Subcutaneous abdominal adipose tissue (tissue), 5 donors: ENCODE measurements at regions not wholly inside any gene's neighbourhood (a gene's known extent, or its start where the extent isn't known, plus 50 kb on each side); places are given as distances from the start of the nearest gene placed in this dataset.

Experiments used
- H3K27ac ChIP-seq: one replicate; pipeline ENCODE4 v1.7.0; 2013; ENCODE audit warnings: low read depth, mild to moderate bottlenecking, inconsistent platforms, low read length, moderate library complexity
- H3K27me3 ChIP-seq, 5 donors: one replicate each; pipeline ENCODE4 v1.7.0; 2013; ENCODE audit warnings: low read length in 5 of 5, inconsistent platforms in 1 of 5; ENCODE audit not compliant: control insufficient read depth in 5 of 5, insufficient read depth in 4 of 5
- H3K36me3 ChIP-seq, 5 donors: one replicate each; pipeline ENCODE4 v1.7.0; 2013; ENCODE audit warnings: low read length in 5 of 5; ENCODE audit not compliant: control insufficient read depth in 5 of 5, insufficient read depth in 5 of 5
- H3K4me1 ChIP-seq, 5 donors: one replicate each; pipeline ENCODE4 v1.7.0; 2013; ENCODE audit warnings: low read length in 5 of 5, mild to moderate bottlenecking in 3 of 5, moderate library complexity in 1 of 5; ENCODE audit not compliant: control insufficient read depth in 5 of 5, insufficient read depth in 5 of 5
- H3K4me3 ChIP-seq, 5 donors: one replicate each; pipeline ENCODE4 v1.7.0; 2013; ENCODE audit warnings: low read length in 5 of 5, low read depth in 1 of 5
- H3K9ac ChIP-seq, 5 donors: one replicate each; pipeline ENCODE4 v1.7.0; 2013; ENCODE audit warnings: low read length in 5 of 5, mild to moderate bottlenecking in 4 of 5, moderate library complexity in 3 of 5
- H3K9me3 ChIP-seq, 5 donors: one replicate each; pipeline ENCODE4 v1.7.0; 2013; ENCODE audit warnings: low read length in 5 of 5; ENCODE audit not compliant: control insufficient read depth in 5 of 5
- donor health status: healthy.
- donor health status: healthy.
- donor health status: healthy.
- donor health status: healthy.
- donor health status: healthy.

GRCh38 chr3:176814285-176814684, 383.0 kb downstream of the TBL1XR1 start:
- Histone ChIP-seq H3K9me3 (no peaks in the 10 kb centered on the region), H3K4me3 (no peak overlapping the region), H3K27me3 (no peaks in the 10 kb centered on the region), H3K9ac (no peak overlapping the region), H3K36me3 (no peaks in the 10 kb centered on the region), H3K4me1 (peaks cover 0 to 7% (median 6%) of the 10 kb centered on the region in 5 donors), H3K27ac (no peak overlapping the region)

- Histone ChIP-seq H3K36me3 (no peaks in the 10 kb centered on the region), H3K4me3 (no peak overlapping the region), H3K9me3 (no peaks in the 10 kb centered on the region), H3K9ac (no peak overlapping the region), H3K27ac (no peak overlapping the region), H3K27me3 (no peaks in the 10 kb centered on the region), H3K4me1 (no peaks in the 10 kb centered on the region)
These were observed 389.3 kb downstream of the TBL1XR1 start for GRCh38 chr3:176807938-176808337.

GRCh38 chr3:176799675-176800074, 397.6 kb downstream of the TBL1XR1 start:
- H3K4me1 ChIP-seq = no peaks in the 10 kb centered on the region
- H3K36me3 ChIP-seq = no peaks in the 10 kb centered on the region
- no peaks in the 10 kb centered on the region for H3K27me3 ChIP-seq
- no peak overlapping the region for H3K4me3 ChIP-seq
- no peak overlapping the region for H3K27ac ChIP-seq
- H3K9ac ChIP-seq = no peak overlapping the region
- H3K9me3 ChIP-seq = peaks cover 0 to 3% (median 0%) of the 10 kb centered on the region in 5 donors

GRCh38 chr3:176798680-176799079, 398.6 kb downstream of the TBL1XR1 start:
- H3K4me1 ChIP-seq = no peaks in the 10 kb centered on the region
- H3K4me3 ChIP-seq = no peak overlapping the region
- no peak overlapping the region for H3K9ac ChIP-seq
- H3K36me3 ChIP-seq = no peaks in the 10 kb centered on the region
- no peak overlapping the region for H3K27ac ChIP-seq
- no peaks in the 10 kb centered on the region for H3K27me3 ChIP-seq
- H3K9me3 ChIP-seq = peaks cover 0 to 3% (median 0%) of the 10 kb centered on the region in 5 donors

GRCh38 chr3:176796371-176796770, 400.9 kb downstream of the TBL1XR1 start:
- Histone ChIP-seq H3K9me3 (no peaks in the 10 kb centered on the region), H3K9ac (no peak overlapping the region), H3K4me3 (no peak overlapping the region), H3K27ac (no peak overlapping the region), H3K36me3 (no peaks in the 10 kb centered on the region), H3K27me3 (no peaks in the 10 kb centered on the region), H3K4me1 (no peaks in the 10 kb centered on the region)

GRCh38 chr3:176795891-176796290, 401.4 kb downstream of the TBL1XR1 start:
- Histone ChIP-seq H3K9ac (no peak overlapping the region), H3K27me3 (no peaks in the 10 kb centered on the region), H3K4me1 (no peaks in the 10 kb centered on the region), H3K36me3 (no peaks in the 10 kb centered on the region), H3K9me3 (no peaks in the 10 kb centered on the region), H3K4me3 (no peak overlapping the region), H3K27ac (no peak overlapping the region)

- H3K9me3 ChIP-seq = no peaks in the 10 kb centered on the region
- no peaks in the 10 kb centered on the region for H3K36me3 ChIP-seq
- H3K4me1 ChIP-seq = no peaks in the 10 kb centered on the region
- no peak overlapping the region for H3K9ac ChIP-seq
- H3K4me3 ChIP-seq = no peak overlapping the region
- H3K27ac ChIP-seq = no peak overlapping the region
- no peaks in the 10 kb centered on the region for H3K27me3 ChIP-seq
These were observed 402.9 kb downstream of the TBL1XR1 start for GRCh38 chr3:176794406-176794805.

GRCh38 chr3:176789947-176790346, 407.3 kb downstream of the TBL1XR1 start:
- no peak overlapping the region for H3K4me3 ChIP-seq
- no peaks in the 10 kb centered on the region for H3K27me3 ChIP-seq
- H3K9me3 ChIP-seq = no peaks in the 10 kb centered on the region

GRCh38 chr3:176789281-176789705, 408.0 kb downstream of the TBL1XR1 start:
- H3K9ac ChIP-seq = no peak overlapping the region
- no peaks in the 10 kb centered on the region for H3K27me3 ChIP-seq
- H3K9me3 ChIP-seq = no peaks in the 10 kb centered on the region
- no peaks in the 10 kb centered on the region for H3K4me1 ChIP-seq
- no peaks in the 10 kb centered on the region for H3K36me3 ChIP-seq
- no peak overlapping the region for H3K4me3 ChIP-seq
- no peak overlapping the region for H3K27ac ChIP-seq

More at GRCh38 chr3:176789947-176790346, 407.3 kb downstream of the TBL1XR1 start:
- H3K9ac ChIP-seq = no peak overlapping the region
- no peaks in the 10 kb centered on the region for H3K4me1 ChIP-seq
- H3K36me3 ChIP-seq = no peaks in the 10 kb centered on the region
- no peak overlapping the region for H3K27ac ChIP-seq

GRCh38 chr3:176787506-176787905, 409.8 kb downstream of the TBL1XR1 start:
- no peak overlapping the region for H3K4me3 ChIP-seq
- no peaks in the 10 kb centered on the region for H3K27me3 ChIP-seq
- no peaks in the 10 kb centered on the region for H3K9me3 ChIP-seq
- no peak overlapping the region for H3K9ac ChIP-seq
- H3K36me3 ChIP-seq = no peaks in the 10 kb centered on the region
- H3K27ac ChIP-seq = no peak overlapping the region
- no peaks in the 10 kb centered on the region for H3K4me1 ChIP-seq

GRCh38 chr3:176785171-176785570, 412.1 kb downstream of the TBL1XR1 start:
- Histone ChIP-seq H3K4me1 (no peaks in the 10 kb centered on the region), H3K4me3 (no peak overlapping the region), H3K9me3 (no peaks in the 10 kb centered on the region), H3K36me3 (no peaks in the 10 kb centered on the region), H3K27ac (no peak overlapping the region), H3K27me3 (no peaks in the 10 kb centered on the region), H3K9ac (no peak overlapping the region)
